ENCODE measurements at regions not wholly inside any gene's neighbourhood (a gene's known extent, or its start where the extent isn't known, plus 50 kb on each side); places are given as distances from the start of the nearest gene placed in this dataset.

- TF ChIP-seq, protein P1, sequence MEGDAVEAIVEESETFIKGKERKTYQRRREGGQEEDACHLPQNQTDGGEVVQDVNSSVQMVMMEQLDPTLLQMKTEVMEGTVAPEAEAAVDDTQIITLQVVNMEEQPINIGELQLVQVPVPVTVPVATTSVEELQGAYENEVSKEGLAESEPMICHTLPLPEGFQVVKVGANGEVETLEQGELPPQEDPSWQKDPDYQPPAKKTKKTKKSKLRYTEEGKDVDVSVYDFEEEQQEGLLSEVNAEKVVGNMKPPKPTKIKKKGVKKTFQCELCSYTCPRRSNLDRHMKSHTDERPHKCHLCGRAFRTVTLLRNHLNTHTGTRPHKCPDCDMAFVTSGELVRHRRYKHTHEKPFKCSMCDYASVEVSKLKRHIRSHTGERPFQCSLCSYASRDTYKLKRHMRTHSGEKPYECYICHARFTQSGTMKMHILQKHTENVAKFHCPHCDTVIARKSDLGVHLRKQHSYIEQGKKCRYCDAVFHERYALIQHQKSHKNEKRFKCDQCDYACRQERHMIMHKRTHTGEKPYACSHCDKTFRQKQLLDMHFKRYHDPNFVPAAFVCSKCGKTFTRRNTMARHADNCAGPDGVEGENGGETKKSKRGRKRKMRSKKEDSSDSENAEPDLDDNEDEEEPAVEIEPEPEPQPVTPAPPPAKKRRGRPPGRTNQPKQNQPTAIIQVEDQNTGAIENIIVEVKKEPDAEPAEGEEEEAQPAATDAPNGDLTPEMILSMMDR (IDR thresholded peaks at IDR 0.05) = no peak
- no peak for TF ChIP-seq POLR2A (IDR thresholded peaks at IDR 0.05; ENCODE audit: low read depth)
- TF ChIP-seq POLR2AphosphoS5 (IDR thresholded peaks at IDR 0.05) = no peak
- no peak for TF ChIP-seq EP300 (IDR thresholded peaks at IDR 0.05)
Measured at GRCh38 chr14:101623077-101623372, 61.7 kb downstream of the DIO3 start.

All from esophagus muscularis mucosa (tissue), 4 donors.